ENCODE measurements at regions not wholly inside any gene's neighbourhood (a gene's known extent, or its start where the extent isn't known, plus 50 kb on each side); places are given as distances from the start of the nearest gene placed in this dataset.
A peak's percentile ranks its signal among the peaks of the same experiment; 100 is the strongest.

- ATAC-seq (ENCODE audit: low FRiP score): no peak
- DNase-seq (ENCODE audit: low spot score): no peak
- no peak for TF ChIP-seq CTCF (IDR thresholded peaks at IDR 0.05)
Measured at GRCh38 chr5:101429241-101429640, 526.2 kb upstream of the ST8SIA4 start.

- DNase-seq (ENCODE audit: low spot score): no peak
- ATAC-seq (ENCODE audit: low FRiP score): peak; percentile 49
- TF ChIP-seq CTCF (IDR thresholded peaks at IDR 0.05): no peak
Measured at GRCh38 chr5:101425339-101425859, 522.3 kb upstream of the ST8SIA4 start.

- TF ChIP-seq CTCF (IDR thresholded peaks at IDR 0.05): no peak
- DNase-seq (ENCODE audit: low spot score): no peak
- peak; percentile 76 for ATAC-seq (ENCODE audit: low FRiP score)
Measured at GRCh38 chr5:101424530-101425175, 521.6 kb upstream of the ST8SIA4 start.

- no peak for ATAC-seq (ENCODE audit: low FRiP score)
- no peak for TF ChIP-seq CTCF (IDR thresholded peaks at IDR 0.05)
- no peak for DNase-seq (ENCODE audit: low spot score)
Measured at GRCh38 chr5:101418713-101419118, 515.6 kb upstream of the ST8SIA4 start.

GRCh38 chr5:101404531-101404930, 501.4 kb upstream of the ST8SIA4 start:
- ATAC-seq (ENCODE audit: low FRiP score) (no peak), DNase-seq (ENCODE audit: low spot score) (no peak)
- no peak for TF ChIP-seq CTCF (IDR thresholded peaks at IDR 0.05)

- ATAC-seq (ENCODE audit: low FRiP score): no peak
- no peak for DNase-seq (ENCODE audit: low spot score)
- TF ChIP-seq CTCF (IDR thresholded peaks at IDR 0.05): no peak
Measured at GRCh38 chr5:101393795-101394450, 490.8 kb upstream of the ST8SIA4 start.
